GM12878 (cell line): ENCODE measurements at regions not wholly inside any gene's neighbourhood (a gene's known extent, or its start where the extent isn't known, plus 50 kb on each side); places are given as distances from the start of the nearest gene placed in this dataset.

Experiments
- ATAC-seq: fragments of 200-7000 bp; cut with Tn5 transposase; 3 replicates; pipeline ENCODE4 v1.9.1; 2020; ENCODE audit warnings: mild to moderate bottlenecking, moderate library complexity
- BruUV-seq: library from RNA; stranded (reverse); fragments of 400-500 nt; replicated peaks from 2 replicates; lab custom pipeline; 2021; lab: Mats Ljungman, UMichigan
- CTCF ChIA-PET: fragments of 300-600 bp; sonication (Branson Sonifier 250); formaldehyde crosslinking; extraction: SDS; loops from one replicate; lab custom pipeline; 2021; ENCODE audit warnings: inconsistent platforms; lab: Yijun Ruan, JAX
- POLR2A ChIA-PET: fragments of 350-600 bp; formaldehyde crosslinking; extraction: SDS; loops from one replicate; lab custom pipeline; 2021; ENCODE audit warnings: inconsistent platforms; lab: Charles Lee
- RAD21 ChIA-PET: fragments of 300-600 bp; sonication (Branson Sonifier 250); formaldehyde crosslinking; loops from one replicate; lab custom pipeline; 2023; ENCODE audit warnings: antibody characterized with exemption; ENCODE audit not compliant: unreplicated experiment; lab: Charles Lee
- SMC1A ChIA-PET: fragments of 300-600 bp; sonication (Branson Sonifier 250); formaldehyde crosslinking; loops from one replicate; lab custom pipeline; 2023; ENCODE audit not compliant: unreplicated experiment, uncharacterized antibody; lab: Charles Lee
- DNase-seq: peaks from one replicate; pipeline ENCODE4 v3.0.0-alpha.2; 2011; ENCODE audit warnings: low read depth, low spot score
- FAIRE-seq: peaks from 3 replicates; lab custom pipeline; 2011; peaks lifted over from hg19 to GRCh38; lab: Jason Lieb, UNC
- H2AFZ ChIP-seq: 2 replicates; pipeline ENCODE4 v1.6.0; 2011; ENCODE audit warnings: low read depth, low read length, control low read depth; ENCODE audit not compliant: control insufficient read depth
- H3K27ac ChIP-seq: 2 replicates; pipeline ENCODE4 v1.5.1; 2011; ENCODE audit warnings: control low read depth; ENCODE audit not compliant: control insufficient read depth, insufficient read depth
- H3K27me3 ChIP-seq, 2 experiments: replicated peaks in 1 of 2; 2 replicates each; pipeline versions ENCODE4 v1.6.0 to v1.6.1; 2011; ENCODE audit warnings: low read length in 1 of 2; ENCODE audit not compliant: control insufficient read depth in 2 of 2, insufficient read depth in 2 of 2
- H3K36me3 ChIP-seq, 2 experiments: 2 replicates each; pipeline ENCODE4 v1.5.1; 2011; ENCODE audit warnings: low read length in 1 of 2; ENCODE audit not compliant: control insufficient read depth in 2 of 2, insufficient read depth in 2 of 2
- H3K4me1 ChIP-seq: 2 replicates; pipeline ENCODE4 v1.6.1; 2011; ENCODE audit warnings: mild to moderate bottlenecking, low read length, moderate library complexity, mixed read lengths; ENCODE audit not compliant: control insufficient read depth, insufficient read depth
- H3K4me2 ChIP-seq: 2 replicates; pipeline ENCODE4 v1.6.0; 2011; ENCODE audit warnings: control low read depth; ENCODE audit not compliant: control insufficient read depth, insufficient read depth
- H3K4me3 ChIP-seq: fragments of 200-600 bp; sonication (generic); 2 replicates; pipeline ENCODE4 v1.5.1; 2016
- H3K79me2 ChIP-seq: 2 replicates; pipeline ENCODE4 v1.6.0; 2011; ENCODE audit warnings: low read length; ENCODE audit not compliant: control insufficient read depth, insufficient read depth
- H3K9ac ChIP-seq: 2 replicates; pipeline ENCODE4 v1.8.0; 2011; ENCODE audit warnings: low read length, control low read depth, mixed read lengths; ENCODE audit not compliant: control insufficient read depth, insufficient read depth
- H3K9me3 ChIP-seq: replicated peaks from 3 replicates; pipeline ENCODE4 v1.5.1; 2011; ENCODE audit warnings: mild to moderate bottlenecking, low read length; ENCODE audit not compliant: control insufficient read depth, insufficient read depth
- H4K20me1 ChIP-seq: 2 replicates; pipeline ENCODE4 v1.6.0; 2011; ENCODE audit not compliant: control insufficient read depth, insufficient read depth
- ATF2 ChIP-seq: IDR thresholded peaks from 2 replicates; pipeline ENCODE4 v1.6.1; 2012; ENCODE audit warnings: low read length, inconsistent platforms
- BCLAF1 ChIP-seq: fragments of 450-650 bp; IDR thresholded peaks from 2 replicates; pipeline ENCODE4 v1.6.1; 2017; ENCODE audit warnings: antibody characterized with exemption, mild to moderate bottlenecking, moderate library complexity
- IRF5 ChIP-seq: fragments of 450-650 bp; IDR thresholded peaks from 2 replicates; pipeline ENCODE4 v1.6.1; 2017; ENCODE audit warnings: borderline replicate concordance
- MTA2 ChIP-seq: fragments of 450-650 bp; IDR thresholded peaks from 2 replicates; pipeline ENCODE4 v1.6.1; 2016; ENCODE audit warnings: low read depth, mild to moderate bottlenecking, moderate library complexity
- SKIL ChIP-seq: fragments of 450-650 bp; IDR thresholded peaks from 2 replicates; pipeline ENCODE4 v1.6.1; 2017; ENCODE audit warnings: mild to moderate bottlenecking, low read depth, inconsistent platforms; ENCODE audit not compliant: poor library complexity, severe bottlenecking
- WGBS: methylation state at CpG from one replicate; pipeline ENCODE4 v1.1.6; 2016; ENCODE audit warnings: low lambda C conversion rate; ENCODE audit not compliant: insufficient replicate concordance, insufficient coverage; ENCODE audit errors: missing lambda C conversion rate; 5-methylcytosine and 5-hydroxymethylcytosine counted together
- in situ Hi-C: fragments of 300-500 bp; cut with MboI; formaldehyde crosslinking; loops from 9 replicates; pipeline ENCODE4 v1.14.3; 2018; ENCODE audit warnings: mixed read lengths
- intact Hi-C: fragments of 100-400 bp; cut with micrococcal nuclease; formaldehyde crosslinking; loops from one replicate; pipeline ENCODE4 v1.14.2; 2022; ENCODE audit not compliant: unreplicated experiment

GRCh38 chr17:5804251-5804650 lies 219.9 kb upstream of the NLRP1 start (continued):
- TF ChIP-seq BCLAF1: no peak
- TF ChIP-seq IRF5: no peak
- no peak for TF ChIP-seq MTA2

- DNase-seq (no peak), FAIRE-seq (no peak), ATAC-seq (no peak)
- Histone ChIP-seq H3K79me2 (no peaks in the 10 kb centered on the region), H3K27me3 (no peaks in the 10 kb centered on the region; a peak in 1 of 4 replicates), H3K9me3 (peaks cover 11% of the 10 kb centered on the region; the same call in 1 of the 3 replicates), H3K4me2 (no peak overlapping the region), H3K4me1 (no peaks in the 10 kb centered on the region), H3K4me3 (no peak overlapping the region), H3K27ac (no peak overlapping the region), H3K36me3 (no peaks in the 10 kb centered on the region), H4K20me1 (no peaks in the 10 kb centered on the region), H3K9ac (no peak overlapping the region), H2AFZ (no peak overlapping the region)
- SMC1A ChIA-PET: no interaction called here
- CTCF ChIA-PET: no interaction called here
- intact Hi-C loops (no loop called here), in situ Hi-C loops (no loop called here)
- POLR2A ChIA-PET: no interaction called here
- RAD21 ChIA-PET: no interaction called here
- WGBS: 0% methylated on average over 1 of the region's 1 CpG
- TF ChIP-seq ATF2 (no peak), SKIL (no peak)
- no TSS peak for BruUV-seq
These were observed 224.7 kb upstream of the NLRP1 start for GRCh38 chr17:5809056-5809455.
